CD4-positive, alpha-beta T cell treated with Interleukin-2 at 100 ng/mL for 4 hours (primary cell): ENCODE measurements at regions not wholly inside any gene's neighbourhood (a gene's known extent, or its start where the extent isn't known, plus 50 kb on each side); places are given as distances from the start of the nearest gene placed in this dataset.

Experiments used
- DNase-seq: peaks from one replicate; pipeline ENCODE4 v3.0.0-alpha.2; 2020; ENCODE audit warnings: low spot score

DNA sequence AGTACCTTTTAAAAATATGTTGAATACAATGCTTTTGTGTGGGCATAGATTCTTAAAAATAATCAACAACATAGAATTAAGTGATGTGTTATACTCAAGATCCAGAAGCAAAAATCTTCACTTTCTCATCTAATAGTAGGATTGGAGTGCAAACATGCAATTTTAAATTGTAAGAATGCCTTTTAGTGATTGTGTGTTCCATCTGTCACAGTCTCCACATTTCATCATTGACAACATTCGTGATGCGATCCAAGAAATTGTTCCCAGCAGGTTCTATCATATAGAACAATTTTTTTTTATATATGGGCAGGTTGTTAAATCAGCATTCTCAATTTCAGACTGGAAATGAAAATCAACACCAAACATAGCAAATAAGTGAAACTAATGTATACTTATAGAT lies 1671.8 kb upstream of the SLC39A10 start:
- no peak for DNase-seq

- DNase-seq, result no peak
Measured at GRCh38 chr2:193980599-193980998, 1676.4 kb upstream of the SLC39A10 start.

GRCh38 chr2:193973781-193974180 lies 1683.2 kb upstream of the SLC39A10 start:
- no peak for DNase-seq

GRCh38 chr2:193966590-193966989 lies 1690.4 kb upstream of the SLC39A10 start:
- no peak for DNase-seq

- no peak for DNase-seq
Measured at GRCh38 chr2:193965263-193965662, 1691.8 kb upstream of the SLC39A10 start.

DNA sequence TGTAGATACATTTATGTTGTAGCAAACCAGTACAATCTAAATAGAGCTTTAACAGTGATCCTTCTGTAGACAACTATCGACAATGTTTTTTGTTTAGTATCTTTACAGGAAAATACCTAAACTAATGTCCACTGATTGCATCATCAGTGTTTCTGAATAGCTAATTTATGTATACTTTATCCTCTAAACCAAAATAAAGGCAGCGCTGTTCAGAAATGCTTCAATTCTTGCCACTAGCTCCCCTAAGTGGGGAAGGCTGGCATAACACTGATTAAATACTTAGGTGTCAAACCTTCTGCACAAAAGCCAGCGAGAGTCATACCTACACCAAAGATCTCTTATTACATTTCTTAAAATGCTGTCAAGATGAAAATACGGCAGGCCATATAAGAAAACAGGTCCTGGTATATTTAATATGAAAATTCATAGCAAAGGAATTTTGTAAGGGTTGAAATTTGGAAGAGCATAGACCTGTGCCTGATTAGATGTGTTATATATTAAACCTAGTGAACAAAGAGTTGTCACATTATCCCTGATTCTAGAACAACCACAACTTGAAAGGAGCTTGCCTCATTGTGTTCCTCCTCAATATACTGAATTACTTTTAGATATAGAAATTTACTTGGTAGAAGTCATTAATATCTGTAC lies 1693.4 kb upstream of the SLC39A10 start:
- DNase-seq, result no peak

GRCh38 chr2:193946806-193947205 lies 1710.2 kb upstream of the SLC39A10 start:
- DNase-seq, result no peak

DNA sequence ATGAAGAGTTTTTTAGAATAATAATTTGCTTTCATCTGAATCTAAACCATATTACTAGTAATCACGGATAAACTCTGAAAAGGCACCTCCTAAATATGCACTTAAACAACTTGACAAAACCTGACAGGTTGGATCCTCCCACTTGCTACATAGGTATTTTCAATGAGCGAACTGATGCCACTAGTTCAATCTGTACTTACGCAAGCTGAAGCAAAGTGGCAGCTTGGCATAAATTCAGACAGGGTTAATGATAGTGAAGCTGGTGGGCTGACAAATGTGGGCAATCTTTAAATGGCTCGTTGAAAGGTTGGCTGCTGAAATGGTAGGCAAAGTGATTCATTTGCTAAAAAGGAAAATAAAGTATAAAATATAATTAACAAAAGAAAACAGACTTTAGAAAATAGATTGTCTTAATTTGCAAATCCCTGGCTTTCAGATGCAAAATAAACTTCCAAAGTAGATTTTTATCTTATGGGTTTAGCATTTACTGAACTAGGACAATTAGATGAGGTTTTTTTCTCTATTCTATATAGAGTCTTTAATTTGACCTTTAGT lies 1713.5 kb upstream of the SLC39A10 start:
- no peak for DNase-seq

DNA sequence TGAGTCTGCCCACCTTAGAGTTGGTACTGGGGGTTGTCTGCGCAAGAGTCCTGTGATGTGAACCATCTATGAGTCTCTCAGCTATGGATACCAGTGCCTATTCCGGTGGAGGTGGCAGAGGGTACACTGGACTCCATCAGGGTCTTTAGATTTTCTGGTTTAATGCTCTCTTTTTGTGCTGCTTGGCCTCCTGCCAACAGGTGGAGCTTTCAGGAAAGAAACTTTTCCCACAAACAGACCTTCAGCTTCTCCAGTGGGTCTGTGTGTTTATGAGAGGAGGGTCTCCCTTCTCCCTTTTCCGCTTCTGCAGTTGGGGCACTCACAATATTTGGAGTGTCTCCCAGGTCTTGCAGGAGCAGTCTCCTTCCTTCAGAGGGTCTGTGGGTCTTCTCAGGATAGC lies 1721.9 kb upstream of the SLC39A10 start:
- no peak for DNase-seq

- no peak for DNase-seq
Measured at GRCh38 chr2:193929131-193929530, 1727.9 kb upstream of the SLC39A10 start.

GRCh38 chr2:193907561-193907960 lies 1712.8 kb upstream of the TMEFF2 start:
- no peak for DNase-seq

GRCh38 chr2:193900292-193900691 lies 1705.6 kb upstream of the TMEFF2 start:
- no peak for DNase-seq

GRCh38 chr2:193895226-193895625 lies 1700.5 kb upstream of the TMEFF2 start:
- DNase-seq, result no peak

DNA sequence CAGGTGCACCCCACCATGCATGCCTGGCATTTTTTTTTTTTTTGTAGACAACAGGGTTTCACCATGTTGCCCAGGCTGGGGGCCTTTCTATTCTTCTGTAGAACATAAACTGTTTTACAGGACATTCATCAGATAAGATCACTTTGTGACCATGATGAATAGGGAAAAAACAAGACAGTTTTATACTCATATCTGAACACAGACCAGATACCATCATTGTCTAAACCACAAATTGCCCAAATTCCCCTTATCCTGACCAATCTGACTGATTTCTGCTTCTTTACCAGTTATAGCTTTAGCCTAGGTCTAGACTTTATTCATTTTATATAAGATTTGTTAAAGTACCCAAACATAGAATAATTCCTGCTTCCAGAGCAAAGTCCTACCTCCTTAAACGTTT lies 1699.3 kb upstream of the TMEFF2 start:
- DNase-seq, result no peak

DNA sequence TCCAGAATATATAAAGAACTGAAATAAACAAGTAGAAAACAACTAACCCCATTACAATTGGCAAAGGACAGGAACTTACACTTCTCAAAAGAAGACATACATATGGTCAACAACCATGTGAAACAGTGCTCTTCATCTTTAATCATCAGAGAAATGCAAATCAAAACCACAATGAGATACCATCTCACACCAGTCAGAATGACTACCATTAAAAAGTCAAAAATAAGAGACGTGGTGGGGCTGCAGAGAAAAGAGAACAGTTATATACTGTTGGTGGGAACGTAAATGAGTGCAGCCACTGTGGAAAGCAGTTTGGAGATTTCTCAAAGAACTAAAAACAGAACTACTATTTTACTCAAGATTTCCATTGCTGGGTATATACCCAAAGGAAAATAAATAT lies 1696.3 kb upstream of the TMEFF2 start:
- DNase-seq, result no peak

DNA sequence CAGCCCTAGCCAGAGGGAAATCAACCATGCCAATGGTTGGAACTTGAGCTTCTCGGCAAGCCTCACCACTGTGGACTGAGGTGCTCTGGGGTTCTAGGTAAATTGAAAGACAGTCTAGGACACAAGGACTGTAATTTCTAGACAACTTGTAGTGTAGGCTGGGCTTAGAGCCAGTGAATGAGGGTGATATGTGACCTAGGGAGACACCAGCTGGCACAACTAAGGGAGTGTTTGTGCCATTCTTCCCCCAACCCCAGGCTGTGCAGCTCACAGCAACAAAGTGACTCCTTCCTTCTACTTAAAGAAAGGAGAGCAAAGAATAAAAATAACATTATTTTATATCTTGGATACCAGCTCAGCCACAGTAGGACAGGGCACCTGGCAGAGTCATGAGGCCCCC lies 1690.7 kb upstream of the TMEFF2 start:
- no peak for DNase-seq

GRCh38 chr2:193883820-193884219 lies 1689.1 kb upstream of the TMEFF2 start:
- no peak for DNase-seq

- no peak for DNase-seq
Measured at GRCh38 chr2:193876980-193877379, 1682.2 kb upstream of the TMEFF2 start.

DNA sequence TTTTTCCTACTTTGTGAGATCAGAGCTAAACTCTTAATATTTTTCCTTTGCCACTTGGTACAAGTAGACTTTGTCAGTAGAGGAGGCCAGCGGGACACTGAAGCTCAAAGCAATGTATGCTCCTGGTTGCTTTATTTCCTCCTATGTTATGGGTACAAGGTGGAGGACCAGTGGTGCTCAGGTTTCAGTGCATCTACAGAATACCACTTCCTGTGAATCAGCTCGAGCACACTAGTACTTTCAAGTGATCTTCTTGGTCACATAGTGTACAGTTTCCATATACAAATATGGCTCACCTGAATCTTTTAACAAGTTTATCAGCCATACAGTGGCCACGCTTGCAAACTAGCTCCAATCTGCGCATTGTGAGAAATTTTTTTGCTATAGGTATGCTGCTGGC lies 1674.8 kb upstream of the TMEFF2 start:
- DNase-seq, result no peak

- no peak for DNase-seq
Measured at GRCh38 chr2:193868833-193869232, 1674.1 kb upstream of the TMEFF2 start.

DNA sequence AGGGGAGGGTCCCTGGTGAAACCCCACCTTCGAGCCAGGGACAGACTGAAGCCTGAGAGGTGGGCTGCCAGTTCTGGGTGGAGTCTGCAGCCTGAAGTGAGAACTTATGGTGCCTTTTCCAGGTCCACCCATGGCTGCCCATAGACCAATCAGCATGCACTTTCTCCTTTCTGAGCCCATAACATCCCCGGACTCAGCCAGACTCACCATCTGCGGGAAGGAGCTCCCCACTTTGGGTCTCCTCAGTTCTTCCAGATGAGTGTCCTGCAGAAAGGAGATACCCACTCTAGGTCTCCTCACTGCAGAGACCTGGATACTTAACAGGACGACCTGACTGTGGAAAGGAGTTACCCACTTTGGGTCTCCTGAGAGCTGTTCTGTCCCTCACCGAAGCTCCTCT lies 1673.4 kb upstream of the TMEFF2 start:
- DNase-seq, result no peak

DNA sequence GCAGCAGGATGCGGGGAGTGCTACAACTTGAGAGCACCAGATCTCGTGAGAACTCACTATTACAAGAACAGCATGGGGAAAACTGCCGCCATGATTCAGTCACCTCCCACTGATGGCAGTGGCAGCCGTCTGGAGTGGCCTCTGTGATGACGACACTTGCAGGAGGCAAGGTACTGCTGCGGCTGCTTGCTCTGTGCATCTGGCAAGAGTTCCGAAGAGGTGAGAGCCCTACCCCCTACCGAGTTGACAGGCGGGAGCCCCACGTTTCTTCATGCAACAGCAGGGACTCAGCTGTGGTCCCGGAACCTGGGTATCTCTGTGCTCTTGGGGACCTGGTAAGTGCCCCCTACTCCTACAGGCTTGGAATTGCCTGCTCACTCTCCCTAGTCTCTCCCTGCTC lies 1672.7 kb upstream of the TMEFF2 start:
- no peak for DNase-seq

GRCh38 chr2:193861557-193861956 lies 1666.8 kb upstream of the TMEFF2 start:
- DNase-seq, result no peak

- no peak for DNase-seq
Measured at GRCh38 chr2:193847991-193848390, 1653.3 kb upstream of the TMEFF2 start.
